ENCODE measurements at regions not wholly inside any gene's neighbourhood (a gene's known extent, or its start where the extent isn't known, plus 50 kb on each side); places are given as distances from the start of the nearest gene placed in this dataset.

DNA sequence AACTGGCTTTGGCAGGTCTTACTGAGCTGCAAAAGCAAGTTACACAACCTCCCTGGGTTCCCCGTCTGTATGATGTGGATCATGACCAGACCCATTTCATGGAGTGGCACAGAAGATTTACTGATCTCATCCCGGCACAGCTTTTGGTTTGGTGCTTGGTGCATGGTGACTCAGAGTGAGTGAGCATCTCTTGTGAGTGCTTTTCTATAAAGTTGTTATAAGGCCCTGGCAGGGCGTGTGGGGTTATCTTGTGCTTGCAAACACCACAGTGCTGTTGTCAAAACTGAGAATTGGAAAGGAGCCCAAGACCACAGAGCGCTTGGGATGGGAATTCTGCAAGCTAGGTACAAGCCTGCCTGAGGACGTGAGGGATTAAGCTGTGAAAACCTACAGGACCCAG, 425.2 kb downstream of the GADD45G start:
- TF ChIP-seq EP300 (IDR thresholded peaks at IDR 0.05; ENCODE audit: borderline replicate concordance) (no peak), RAD21 (IDR thresholded peaks at IDR 0.05; ENCODE audit: low read depth) (no peak), EGR1 (IDR thresholded peaks at IDR 0.05) (no peak), YY1 (IDR thresholded peaks at IDR 0.05; ENCODE audit: low read depth) (no peak), TEAD4 (IDR thresholded peaks at IDR 0.05) (no peak), FOXM1 (IDR thresholded peaks at IDR 0.05; ENCODE audit: borderline replicate concordance, low read depth) (no peak), CREB1 (IDR thresholded peaks at IDR 0.05; ENCODE audit: low read depth) (no peak), ZBTB7A (IDR thresholded peaks at IDR 0.05; ENCODE audit: low read depth) (no peak), CEBPB (IDR thresholded peaks at IDR 0.05) (no peak), TAF1 (IDR thresholded peaks at IDR 0.05; ENCODE audit: low read depth) (no peak), TCF12 (IDR thresholded peaks at IDR 0.05; ENCODE audit: low read depth) (no peak)
- TF ChIP-seq, protein P1, sequence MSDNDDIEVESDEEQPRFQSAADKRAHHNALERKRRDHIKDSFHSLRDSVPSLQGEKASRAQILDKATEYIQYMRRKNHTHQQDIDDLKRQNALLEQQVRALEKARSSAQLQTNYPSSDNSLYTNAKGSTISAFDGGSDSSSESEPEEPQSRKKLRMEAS (IDR thresholded peaks at IDR 0.05): no peak
- TF ChIP-seq, protein P2, sequence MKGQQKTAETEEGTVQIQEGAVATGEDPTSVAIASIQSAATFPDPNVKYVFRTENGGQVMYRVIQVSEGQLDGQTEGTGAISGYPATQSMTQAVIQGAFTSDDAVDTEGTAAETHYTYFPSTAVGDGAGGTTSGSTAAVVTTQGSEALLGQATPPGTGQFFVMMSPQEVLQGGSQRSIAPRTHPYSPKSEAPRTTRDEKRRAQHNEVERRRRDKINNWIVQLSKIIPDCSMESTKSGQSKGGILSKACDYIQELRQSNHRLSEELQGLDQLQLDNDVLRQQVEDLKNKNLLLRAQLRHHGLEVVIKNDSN (IDR thresholded peaks at IDR 0.05): no peak
- TF ChIP-seq, protein P3, sequence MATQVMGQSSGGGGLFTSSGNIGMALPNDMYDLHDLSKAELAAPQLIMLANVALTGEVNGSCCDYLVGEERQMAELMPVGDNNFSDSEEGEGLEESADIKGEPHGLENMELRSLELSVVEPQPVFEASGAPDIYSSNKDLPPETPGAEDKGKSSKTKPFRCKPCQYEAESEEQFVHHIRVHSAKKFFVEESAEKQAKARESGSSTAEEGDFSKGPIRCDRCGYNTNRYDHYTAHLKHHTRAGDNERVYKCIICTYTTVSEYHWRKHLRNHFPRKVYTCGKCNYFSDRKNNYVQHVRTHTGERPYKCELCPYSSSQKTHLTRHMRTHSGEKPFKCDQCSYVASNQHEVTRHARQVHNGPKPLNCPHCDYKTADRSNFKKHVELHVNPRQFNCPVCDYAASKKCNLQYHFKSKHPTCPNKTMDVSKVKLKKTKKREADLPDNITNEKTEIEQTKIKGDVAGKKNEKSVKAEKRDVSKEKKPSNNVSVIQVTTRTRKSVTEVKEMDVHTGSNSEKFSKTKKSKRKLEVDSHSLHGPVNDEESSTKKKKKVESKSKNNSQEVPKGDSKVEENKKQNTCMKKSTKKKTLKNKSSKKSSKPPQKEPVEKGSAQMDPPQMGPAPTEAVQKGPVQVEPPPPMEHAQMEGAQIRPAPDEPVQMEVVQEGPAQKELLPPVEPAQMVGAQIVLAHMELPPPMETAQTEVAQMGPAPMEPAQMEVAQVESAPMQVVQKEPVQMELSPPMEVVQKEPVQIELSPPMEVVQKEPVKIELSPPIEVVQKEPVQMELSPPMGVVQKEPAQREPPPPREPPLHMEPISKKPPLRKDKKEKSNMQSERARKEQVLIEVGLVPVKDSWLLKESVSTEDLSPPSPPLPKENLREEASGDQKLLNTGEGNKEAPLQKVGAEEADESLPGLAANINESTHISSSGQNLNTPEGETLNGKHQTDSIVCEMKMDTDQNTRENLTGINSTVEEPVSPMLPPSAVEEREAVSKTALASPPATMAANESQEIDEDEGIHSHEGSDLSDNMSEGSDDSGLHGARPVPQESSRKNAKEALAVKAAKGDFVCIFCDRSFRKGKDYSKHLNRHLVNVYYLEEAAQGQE (IDR thresholded peaks at IDR 0.05; ENCODE audit: low read depth): no peak
